Gastroesophageal sphincter (tissue), 4 donors: ENCODE measurements at regions not wholly inside any gene's neighbourhood (a gene's known extent, or its start where the extent isn't known, plus 50 kb on each side); places are given as distances from the start of the nearest gene placed in this dataset.

Experiments
- ATAC-seq: fragments of 150-250 bp; one replicate; pipeline ENCODE4 v1.9.1; 2016; ENCODE audit warnings: mild to moderate bottlenecking, moderate library complexity
- H3K27ac ChIP-seq, 4 donors: fragments of 200-600 bp; sonication (generic) in 3 of 4; 1 replicate in 3 of 4; 2 replicates in 1 of 4; pipeline ENCODE4 v1.5.1; 2016 to 2019
- H3K27me3 ChIP-seq: fragments of 200-600 bp; sonication (generic); one replicate; pipeline ENCODE4 v1.5.1; 2019
- H3K36me3 ChIP-seq, 2 donors: fragments of 200-600 bp; sonication (generic); one replicate each; pipeline ENCODE4 v1.5.1; 2019; ENCODE audit warnings: control low read depth in 1 of 2
- H3K4me1 ChIP-seq, 3 donors: fragments of 200-600 bp; sonication (generic); 1 replicate in 2 of 3; 2 replicates in 1 of 3; pipeline ENCODE4 v1.5.1; 2016 to 2019; ENCODE audit warnings: control low read depth in 2 of 3
- H3K4me3 ChIP-seq, 2 donors: fragments of 200-600 bp; sonication (generic); one replicate each; pipeline ENCODE4 v1.5.1; 2019; ENCODE audit warnings: mild to moderate bottlenecking in 1 of 2, moderate library complexity in 1 of 2
- H3K9me3 ChIP-seq, 3 donors: fragments of 200-600 bp; sonication (generic); one replicate each; pipeline ENCODE4 v1.5.1; 2017 to 2019; ENCODE audit warnings: control low read depth in 2 of 3
- EP300 ChIP-seq: sonication (generic); formaldehyde crosslinking; IDR thresholded peaks from one replicate; pipeline ENCODE4 v1.6.1; 2017; ENCODE audit warnings: antibody characterized with exemption, mild to moderate bottlenecking
- POLR2A ChIP-seq, 2 donors: fragments of 450-650 bp; IDR thresholded peaks; one replicate each; pipeline ENCODE4 v1.6.1; 2017; ENCODE audit warnings: antibody characterized with exemption in 2 of 2, mild to moderate bottlenecking in 2 of 2, moderate library complexity in 1 of 2
- POLR2AphosphoS5 ChIP-seq: sonication (generic); formaldehyde crosslinking; IDR thresholded peaks from one replicate; pipeline ENCODE4 v1.6.1; 2017; ENCODE audit warnings: antibody characterized with exemption
- WGBS, 2 donors: methylation state at CpG; one replicate each; pipeline ENCODE4 v1.1.5; 2018; ENCODE audit warnings: low coverage in 1 of 2; 5-methylcytosine and 5-hydroxymethylcytosine counted together
- TF ChIP-seq, protein P1 (sequence below), 4 experiments: fragments of 200-600 bp in 2 of 4; fragments of 450-650 bp in 2 of 4; sonication (generic) in 1 of 4; IDR thresholded peaks; one replicate each; pipeline ENCODE4 v1.5.1; 2017 to 2019; ENCODE audit warnings: antibody characterized with exemption in 4 of 4, mild to moderate bottlenecking in 2 of 4, moderate library complexity in 2 of 4

DNA sequence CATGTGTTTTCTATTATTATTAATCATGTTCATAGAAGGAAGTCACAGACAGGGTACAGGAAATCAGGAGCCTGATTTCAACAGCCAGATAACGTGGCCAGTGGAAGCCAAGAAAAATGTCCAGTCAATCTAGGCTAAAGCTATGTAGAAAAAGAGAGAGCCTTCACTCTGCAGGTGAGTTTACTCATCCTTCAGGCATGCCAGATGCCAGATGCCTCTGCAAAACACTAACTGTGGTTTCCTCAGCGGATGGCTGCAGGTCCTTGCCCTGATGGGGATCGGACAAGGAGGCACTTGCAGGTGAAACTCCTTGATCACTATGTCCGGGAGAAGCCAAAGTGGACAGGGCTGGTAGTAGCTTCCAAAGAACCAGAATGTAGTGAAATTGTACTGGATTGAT lies 962.3 kb upstream of the RAG2 start:
- Histone ChIP-seq H3K9me3 (no peaks in the 10 kb centered on the region), H3K27me3 (no peaks in the 10 kb centered on the region), H3K27ac (no peak overlapping the region), H3K36me3 (no peaks in the 10 kb centered on the region), H3K4me3 (no peak overlapping the region), H3K4me1 (no peaks in the 10 kb centered on the region)
- 68 to 76% methylated on average over 3 to 4 of the region's 4 CpGs for WGBS, 2 donors
- ATAC-seq, result no peak
- TF ChIP-seq POLR2AphosphoS5 (no peak), POLR2A (IDR thresholded peaks at IDR 0.05) (no peak), EP300 (no peak)
- TF ChIP-seq, protein P1, sequence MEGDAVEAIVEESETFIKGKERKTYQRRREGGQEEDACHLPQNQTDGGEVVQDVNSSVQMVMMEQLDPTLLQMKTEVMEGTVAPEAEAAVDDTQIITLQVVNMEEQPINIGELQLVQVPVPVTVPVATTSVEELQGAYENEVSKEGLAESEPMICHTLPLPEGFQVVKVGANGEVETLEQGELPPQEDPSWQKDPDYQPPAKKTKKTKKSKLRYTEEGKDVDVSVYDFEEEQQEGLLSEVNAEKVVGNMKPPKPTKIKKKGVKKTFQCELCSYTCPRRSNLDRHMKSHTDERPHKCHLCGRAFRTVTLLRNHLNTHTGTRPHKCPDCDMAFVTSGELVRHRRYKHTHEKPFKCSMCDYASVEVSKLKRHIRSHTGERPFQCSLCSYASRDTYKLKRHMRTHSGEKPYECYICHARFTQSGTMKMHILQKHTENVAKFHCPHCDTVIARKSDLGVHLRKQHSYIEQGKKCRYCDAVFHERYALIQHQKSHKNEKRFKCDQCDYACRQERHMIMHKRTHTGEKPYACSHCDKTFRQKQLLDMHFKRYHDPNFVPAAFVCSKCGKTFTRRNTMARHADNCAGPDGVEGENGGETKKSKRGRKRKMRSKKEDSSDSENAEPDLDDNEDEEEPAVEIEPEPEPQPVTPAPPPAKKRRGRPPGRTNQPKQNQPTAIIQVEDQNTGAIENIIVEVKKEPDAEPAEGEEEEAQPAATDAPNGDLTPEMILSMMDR (IDR thresholded peaks at IDR 0.05), result no peak

DNA sequence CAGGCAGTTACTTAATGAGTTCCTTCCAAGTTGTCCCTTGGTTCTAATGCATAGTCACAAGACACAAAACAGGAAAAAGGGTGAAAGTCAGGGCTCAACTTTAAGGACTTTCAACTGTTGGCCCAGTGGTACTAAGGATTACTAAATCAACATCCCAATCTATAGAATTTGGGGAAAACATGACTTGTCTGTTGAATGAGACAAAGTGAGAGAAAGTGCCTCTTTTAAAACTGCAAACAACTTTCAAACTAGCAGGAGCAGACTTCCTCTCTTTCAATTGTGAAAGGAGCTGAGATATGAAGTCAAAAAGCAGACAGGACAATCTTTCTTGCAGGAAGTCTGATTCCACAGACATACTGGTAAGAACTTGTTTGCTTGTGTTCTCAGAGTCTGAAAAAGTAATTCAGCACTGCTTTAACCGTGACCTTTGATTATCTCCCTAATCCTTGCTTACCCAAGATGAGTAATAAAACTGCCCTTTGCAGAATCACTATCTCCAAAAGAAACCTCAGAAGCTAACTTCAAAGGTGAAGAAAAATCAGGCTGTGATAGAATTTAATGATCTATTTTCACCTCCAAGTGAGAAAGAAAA lies 960.7 kb upstream of the RAG2 start:
- WGBS, 2 donors, result 50 to 55% methylated on average over 1 of the region's 1 CpG

DNA sequence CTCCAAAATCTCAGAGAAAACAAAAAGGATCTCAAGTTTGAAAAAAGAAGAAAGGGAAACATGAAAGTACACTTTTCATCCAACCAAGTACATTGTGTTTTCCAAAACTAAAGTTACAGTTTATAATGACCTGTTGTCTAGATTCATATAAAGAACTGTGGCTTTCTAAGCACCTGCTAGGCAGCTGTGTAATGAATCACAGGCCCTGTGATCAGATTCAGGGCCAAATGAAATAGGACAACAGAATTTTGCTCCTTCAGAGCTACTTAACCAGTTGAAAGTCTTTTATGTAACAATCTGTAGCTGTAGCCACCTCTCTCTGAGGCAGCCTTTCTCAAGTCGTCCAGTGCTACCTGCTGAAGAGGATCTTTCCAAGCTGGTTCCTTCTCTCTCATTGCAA lies 960.0 kb upstream of the RAG2 start:
- 13% methylated on average over 1 of the region's 1 CpG; no CpG with 5 or more reads in 1 of the 2 donors for WGBS, 2 donors
- Histone ChIP-seq H3K9me3 (no peaks in the 10 kb centered on the region), H3K27me3 (no peaks in the 10 kb centered on the region), H3K27ac (no peak overlapping the region), H3K4me3 (no peak overlapping the region), H3K4me1 (no peaks in the 10 kb centered on the region), H3K36me3 (no peaks in the 10 kb centered on the region)
- TF ChIP-seq POLR2AphosphoS5 (no peak), POLR2A (IDR thresholded peaks at IDR 0.05) (no peak), EP300 (no peak)
- TF ChIP-seq, protein P1 (IDR thresholded peaks at IDR 0.05), result no peak
- no peak for ATAC-seq

More for the DNA sequence above, 960.7 kb upstream of the RAG2 start:
- Histone ChIP-seq H3K36me3 (no peaks in the 10 kb centered on the region), H3K4me3 (no peak overlapping the region), H3K27me3 (no peaks in the 10 kb centered on the region), H3K4me1 (no peaks in the 10 kb centered on the region), H3K9me3 (no peaks in the 10 kb centered on the region), H3K27ac (no peak overlapping the region)
- no peak for ATAC-seq
- TF ChIP-seq EP300, result no peak
- TF ChIP-seq, protein P1 (IDR thresholded peaks at IDR 0.05), result no peak
- no peak for TF ChIP-seq POLR2AphosphoS5
- TF ChIP-seq POLR2A (IDR thresholded peaks at IDR 0.05), result no peak

DNA sequence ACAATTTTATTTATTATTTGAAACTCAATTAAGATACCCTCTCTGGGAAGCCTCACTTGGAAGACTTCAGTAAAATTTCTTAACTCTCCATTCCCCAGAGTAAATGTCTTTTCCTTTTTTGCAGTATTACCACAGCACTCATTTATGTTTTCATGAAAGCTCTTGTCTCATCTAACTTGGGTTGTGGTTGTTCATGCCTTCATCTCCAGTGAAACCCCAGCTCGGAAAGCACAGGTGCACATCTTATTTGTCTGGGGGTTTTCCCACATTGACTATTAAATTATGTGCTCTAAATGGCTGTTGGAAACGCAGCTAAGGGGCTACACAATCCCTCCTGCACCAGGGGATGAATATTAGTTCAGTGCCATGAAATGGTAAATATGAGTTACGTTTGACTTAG lies 954.2 kb upstream of the RAG2 start:
- no peaks in the 10 kb centered on the region for H3K9me3 ChIP-seq
- no peaks in the 10 kb centered on the region for H3K36me3 ChIP-seq
- no peak for ATAC-seq
- no peak overlapping the region for H3K27ac ChIP-seq
- 72 to 76% methylated on average over 3 of the region's 3 CpGs for WGBS, 2 donors
- H3K4me3 ChIP-seq, result no peak overlapping the region
- H3K4me1 ChIP-seq, result no peaks in the 10 kb centered on the region
- no peak for TF ChIP-seq EP300
- no peaks in the 10 kb centered on the region for H3K27me3 ChIP-seq

DNA sequence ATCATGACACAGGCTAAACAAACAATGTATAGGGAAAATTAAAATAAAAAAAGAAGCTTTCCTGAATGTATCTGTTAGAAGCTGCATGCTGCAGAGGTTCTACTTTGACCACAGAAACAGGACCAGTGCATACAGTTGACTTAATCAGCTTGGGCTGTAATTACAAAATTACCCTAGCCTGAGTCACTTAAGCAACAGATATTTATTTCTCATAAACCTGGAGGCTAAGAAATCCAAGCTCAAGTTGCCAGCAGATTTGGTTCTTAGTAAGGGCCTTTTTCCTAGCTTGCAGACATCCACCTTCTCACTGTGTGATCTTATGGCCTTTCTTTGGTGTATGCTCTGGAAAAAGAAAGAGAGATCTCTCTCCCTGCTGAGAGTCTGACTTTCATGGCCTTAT lies 946.5 kb upstream of the RAG2 start:
- ATAC-seq, result no peak
- no peak for TF ChIP-seq POLR2AphosphoS5
- TF ChIP-seq, protein P1 (IDR thresholded peaks at IDR 0.05), result no peak
- H3K27ac ChIP-seq, result no peak overlapping the region
- H3K4me1 ChIP-seq, result no peaks in the 10 kb centered on the region
- H3K4me3 ChIP-seq, result no peak overlapping the region
- H3K9me3 ChIP-seq, result no peaks in the 10 kb centered on the region
- no peaks in the 10 kb centered on the region for H3K36me3 ChIP-seq
- H3K27me3 ChIP-seq, result no peaks in the 10 kb centered on the region
